HEK293 (cell line): ENCODE measurements at regions not wholly inside any gene's neighbourhood (a gene's known extent, or its start where the extent isn't known, plus 50 kb on each side); places are given as distances from the start of the nearest gene placed in this dataset.
"Not testable (repeated sequence)": the region's sequence is repeated elsewhere in the genome, so short reads cannot be mapped to it uniquely, and the experiment has no call there.

ENCODE experiments used
- CTCF ChIA-PET: fragments of 350-600 bp; formaldehyde crosslinking; extraction: SDS; loops from one replicate; lab custom pipeline; 2021; ENCODE audit warnings: antibody characterized with exemption; lab: Yijun Ruan, JAX
- POLR2A ChIA-PET: fragments of 300-600 bp; formaldehyde crosslinking; extraction: SDS; loops from one replicate; lab custom pipeline; 2020; ENCODE audit warnings: antibody characterized with exemption, inconsistent platforms; lab: Yijun Ruan, JAX
- H3K27ac ChIP-seq: fragments of 200-500 bp; sonication (Bioruptor generic); 2 replicates; pipeline ENCODE4 v1.5.1; 2014; ENCODE audit warnings: low read depth, low read length, control low read depth, inconsistent platforms; ENCODE audit errors: extremely low read depth
- H3K36me3 ChIP-seq, 2 experiments: fragments of 200-500 bp in 1 of 2; sonication (Bioruptor generic) in 1 of 2; 1 replicate in 1 of 2; 2 replicates in 1 of 2; pipeline ENCODE4 v1.5.1; 2014 to 2017; ENCODE audit warnings: inconsistent platforms in 2 of 2, low read length in 2 of 2; ENCODE audit not compliant: control insufficient read depth in 2 of 2, insufficient read depth in 1 of 2
- H3K4me1 ChIP-seq: fragments of 200-500 bp; sonication (Bioruptor generic); 2 replicates; pipeline ENCODE4 v1.5.1; 2014; ENCODE audit warnings: mild to moderate bottlenecking, low read length, inconsistent platforms; ENCODE audit not compliant: control insufficient read depth, insufficient read depth
- H3K4me3 ChIP-seq: 2 replicates; pipeline ENCODE4 v1.5.1; 2011; ENCODE audit warnings: low read depth, mild to moderate bottlenecking, control low read depth, low read length, moderate library complexity
- H3K9me3 ChIP-seq: fragments of 200-500 bp; sonication (Bioruptor generic); 2 replicates; pipeline ENCODE4 v1.5.1; 2014; ENCODE audit warnings: low read depth, low read length, inconsistent platforms; ENCODE audit not compliant: control insufficient read depth, insufficient read depth
- RBAK ChIP-seq: fragments of 450-650 bp; formaldehyde crosslinking; IDR thresholded peaks from 2 replicates; pipeline ENCODE4 v1.5.1; 2016; ENCODE audit warnings: missing biosample characterization, missing genetic modification characterization
- ZBTB21 ChIP-seq: fragments of 450-650 bp; formaldehyde crosslinking; IDR thresholded peaks from 2 replicates; pipeline ENCODE4 v1.5.1; 2017; ENCODE audit warnings: missing biosample characterization, missing genetic modification characterization
- ZNF121 ChIP-seq: fragments of 450-650 bp; formaldehyde crosslinking; IDR thresholded peaks from 2 replicates; pipeline ENCODE4 v1.5.1; 2016; ENCODE audit warnings: missing biosample characterization, missing genetic modification characterization
- ZNF133 ChIP-seq: fragments of 450-650 bp; formaldehyde crosslinking; IDR thresholded peaks from 2 replicates; pipeline ENCODE4 v1.5.1; 2016; ENCODE audit warnings: missing biosample characterization, missing genetic modification characterization
- ZNF202 ChIP-seq: fragments of 450-650 bp; formaldehyde crosslinking; IDR thresholded peaks from 2 replicates; pipeline ENCODE4 v1.5.1; 2016; ENCODE audit warnings: missing biosample characterization, missing genetic modification characterization, borderline replicate concordance
- ZNF354C ChIP-seq: fragments of 450-650 bp; formaldehyde crosslinking; IDR thresholded peaks from 2 replicates; pipeline ENCODE4 v1.5.1; 2016; ENCODE audit warnings: missing biosample characterization, missing genetic modification characterization, low read depth, borderline replicate concordance
- ZNF362 ChIP-seq: fragments of 450-650 bp; formaldehyde crosslinking; IDR thresholded peaks from 2 replicates; pipeline ENCODE4 v1.5.1; 2016; ENCODE audit warnings: missing biosample characterization, missing genetic modification characterization
- ZNF473 ChIP-seq: fragments of 450-650 bp; formaldehyde crosslinking; IDR thresholded peaks from 2 replicates; pipeline ENCODE4 v1.5.1; 2017; ENCODE audit warnings: missing biosample characterization, missing genetic modification characterization
- ZNF510 ChIP-seq: fragments of 450-650 bp; formaldehyde crosslinking; IDR thresholded peaks from 2 replicates; pipeline ENCODE4 v1.5.1; 2018; ENCODE audit warnings: mild to moderate bottlenecking, missing genetic modification characterization, missing biosample characterization; ENCODE audit not compliant: insufficient replicate concordance
- ZNF623 ChIP-seq: fragments of 450-650 bp; formaldehyde crosslinking; IDR thresholded peaks from 2 replicates; pipeline ENCODE4 v1.5.1; 2016; ENCODE audit warnings: missing biosample characterization, missing genetic modification characterization
- ZNF777 ChIP-seq: fragments of 450-650 bp; formaldehyde crosslinking; IDR thresholded peaks from 2 replicates; pipeline ENCODE4 v1.5.1; 2017; ENCODE audit warnings: missing biosample characterization, missing genetic modification characterization, borderline replicate concordance
- TF ChIP-seq, protein P1 (sequence below): fragments of 450-650 bp; formaldehyde crosslinking; IDR thresholded peaks from 2 replicates; pipeline ENCODE4 v1.5.1; 2016; ENCODE audit warnings: missing biosample characterization, missing genetic modification characterization
- TF ChIP-seq, protein P2 (sequence below): fragments of 450-650 bp; formaldehyde crosslinking; IDR thresholded peaks from 2 replicates; pipeline ENCODE4 v1.5.1; 2016; ENCODE audit warnings: missing biosample characterization, missing genetic modification characterization

DNA sequence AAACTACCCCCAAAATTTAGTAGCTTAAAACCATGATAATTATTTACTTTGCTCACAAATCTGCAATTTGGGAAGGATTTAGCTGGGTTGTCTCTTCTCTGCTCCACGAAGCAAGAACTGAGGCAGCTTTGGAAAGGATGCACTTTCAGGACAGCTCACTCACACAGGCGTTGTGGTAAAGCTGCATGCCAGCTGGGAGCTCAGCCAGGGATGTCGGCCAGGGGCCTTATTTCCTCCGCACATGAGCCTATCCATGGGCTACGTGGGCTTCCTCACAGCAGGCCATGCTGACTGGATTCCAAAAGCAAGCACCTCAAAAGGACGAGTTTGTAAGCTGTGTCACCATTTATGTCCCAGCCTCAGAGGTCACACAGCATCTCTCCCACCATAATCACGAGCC is 301.3 kb upstream of the IGF1R start (continued):
- TF ChIP-seq, protein P1, sequence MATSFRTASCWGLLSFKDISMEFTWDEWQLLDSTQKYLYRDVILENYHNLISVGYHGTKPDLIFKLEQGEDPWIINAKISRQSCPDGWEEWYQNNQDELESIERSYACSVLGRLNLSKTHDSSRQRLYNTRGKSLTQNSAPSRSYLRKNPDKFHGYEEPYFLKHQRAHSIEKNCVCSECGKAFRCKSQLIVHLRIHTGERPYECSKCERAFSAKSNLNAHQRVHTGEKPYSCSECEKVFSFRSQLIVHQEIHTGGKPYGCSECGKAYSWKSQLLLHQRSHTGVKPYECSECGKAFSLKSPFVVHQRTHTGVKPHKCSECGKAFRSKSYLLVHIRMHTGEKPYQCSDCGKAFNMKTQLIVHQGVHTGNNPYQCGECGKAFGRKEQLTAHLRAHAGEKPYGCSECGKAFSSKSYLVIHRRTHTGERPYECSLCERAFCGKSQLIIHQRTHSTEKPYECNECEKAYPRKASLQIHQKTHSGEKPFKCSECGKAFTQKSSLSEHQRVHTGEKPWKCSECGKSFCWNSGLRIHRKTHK = no peak
- TF ChIP-seq ZNF133 (tag by site-specific recombination) = no peak

GRCh38 chr15:98347866-98348265 is 300.5 kb upstream of the IGF1R start:
- TF ChIP-seq ZNF202 = no peak
- POLR2A ChIA-PET = no interaction called here
- Histone ChIP-seq H3K4me3 (no peak overlapping the region), H3K36me3 (no peaks in the 10 kb centered on the region), H3K9me3 (no peaks in the 10 kb centered on the region), H3K27ac (no peak overlapping the region), H3K4me1 (no peaks in the 10 kb centered on the region)
- CTCF ChIA-PET = interaction anchor here (1.1 kb wide), 2 partner anchors 81 to 85 kb away, joined by 3 to 4 read pairs; no protein-coding TSS in a partner anchor

GRCh38 chr15:98350276-98350675 is 298.1 kb upstream of the IGF1R start:
- no peaks in the 10 kb centered on the region for H3K9me3 ChIP-seq
- TF ChIP-seq ZNF510 (tag by site-specific recombination) = no peak
- TF ChIP-seq, protein P2, sequence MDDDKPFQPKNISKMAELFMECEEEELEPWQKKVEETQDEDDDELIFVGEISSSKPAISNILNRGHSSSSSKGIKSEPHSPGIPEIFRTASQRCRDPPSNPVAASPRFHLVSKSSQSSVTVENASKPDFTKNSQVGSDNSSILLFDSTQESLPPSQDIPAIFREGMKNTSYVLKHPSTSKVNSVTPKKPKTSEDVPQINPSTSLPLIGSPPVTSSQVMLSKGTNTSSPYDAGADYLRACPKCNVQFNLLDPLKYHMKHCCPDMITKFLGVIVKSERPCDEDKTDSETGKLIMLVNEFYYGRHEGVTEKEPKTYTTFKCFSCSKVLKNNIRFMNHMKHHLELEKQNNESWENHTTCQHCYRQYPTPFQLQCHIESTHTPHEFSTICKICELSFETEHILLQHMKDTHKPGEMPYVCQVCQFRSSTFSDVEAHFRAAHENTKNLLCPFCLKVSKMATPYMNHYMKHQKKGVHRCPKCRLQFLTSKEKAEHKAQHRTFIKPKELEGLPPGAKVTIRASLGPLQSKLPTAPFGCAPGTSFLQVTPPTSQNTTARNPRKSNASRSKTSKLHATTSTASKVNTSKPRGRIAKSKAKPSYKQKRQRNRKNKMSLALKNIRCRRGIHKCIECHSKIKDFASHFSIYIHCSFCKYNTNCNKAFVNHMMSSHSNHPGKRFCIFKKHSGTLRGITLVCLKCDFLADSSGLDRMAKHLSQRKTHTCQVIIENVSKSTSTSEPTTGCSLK (tag by site-specific recombination) = no peak
- TF ChIP-seq ZNF473 (tag by site-specific recombination) = no peak
- no peak for TF ChIP-seq ZBTB21 (tag by site-specific recombination)
- no peak for TF ChIP-seq ZNF623 (tag by site-specific recombination)
- no peak for TF ChIP-seq ZNF362
- TF ChIP-seq RBAK (tag by site-specific recombination) = no peak
- no peak for TF ChIP-seq ZNF777 (tag by site-specific recombination)
- no peak for TF ChIP-seq ZNF354C (tag by site-specific recombination)
- TF ChIP-seq ZNF121 (tag by site-specific recombination) = no peak
- ChIA-PET POLR2A (interaction anchor here (0.6 kb wide), 1 partner anchor 23 kb away, joined by 4 read pairs; no protein-coding TSS in a partner anchor), CTCF (no interaction called here)
- no peaks in the 10 kb centered on the region for H3K4me1 ChIP-seq
- no peak overlapping the region for H3K27ac ChIP-seq
- H3K36me3 ChIP-seq = no peaks in the 10 kb centered on the region
- no peak overlapping the region for H3K4me3 ChIP-seq

GRCh38 chr15:98358274-98358673 is 290.1 kb upstream of the IGF1R start:
- H3K4me1 ChIP-seq, POLR2A ChIA-PET, H3K4me3 ChIP-seq, H3K9me3 ChIP-seq, CTCF ChIA-PET, H3K27ac ChIP-seq, H3K36me3 ChIP-seq: not testable (repeated sequence)
